Tibial artery (tissue), 4 donors: ENCODE measurements at regions not wholly inside any gene's neighbourhood (a gene's known extent, or its start where the extent isn't known, plus 50 kb on each side); places are given as distances from the start of the nearest gene placed in this dataset.

Experiments used
- DNase-seq, 2 donors: peaks; one replicate each; pipeline ENCODE4 v3.0.0-alpha.2; 2019
- H3K27ac ChIP-seq, 2 donors: fragments of 200-600 bp; sonication (generic) in 1 of 2; 1 replicate in 1 of 2; 2 replicates in 1 of 2; pipeline ENCODE4 v1.5.1; 2018 to 2019; ENCODE audit warnings: mild to moderate bottlenecking in 1 of 2
- H3K27me3 ChIP-seq, 2 donors: fragments of 200-600 bp; sonication (generic) in 1 of 2; one replicate each; pipeline versions ENCODE4 v1.5.1 to v1.6.0; 2016 to 2019
- H3K36me3 ChIP-seq, 3 donors: fragments of 200-600 bp; sonication (generic) in 2 of 3; one replicate each; pipeline ENCODE4 v1.5.1; 2016 to 2019; ENCODE audit warnings: mild to moderate bottlenecking in 2 of 3
- H3K4me1 ChIP-seq, 4 donors: fragments of 200-600 bp; sonication (generic) in 2 of 4; 1 replicate in 3 of 4; 2 replicates in 1 of 4; pipeline ENCODE4 v1.5.1; 2016 to 2019
- H3K4me3 ChIP-seq, 2 donors: fragments of 200-600 bp; sonication (generic) in 1 of 2; 1 replicate in 1 of 2; 2 replicates in 1 of 2; pipeline ENCODE4 v1.5.1; 2018 to 2019; ENCODE audit warnings: mild to moderate bottlenecking in 2 of 2
- H3K9me3 ChIP-seq, 3 donors: fragments of 200-600 bp; sonication (generic) in 1 of 3; one replicate each; pipeline ENCODE4 v1.5.1; 2016 to 2019
- intact Hi-C: fragments of 100-400 bp; cut with DNase I; formaldehyde crosslinking; loops from one replicate; pipeline ENCODE4 v1.15.0; 2023; ENCODE audit warnings: low total_unique reads
- TF ChIP-seq, protein P1 (sequence below), 2 experiments: fragments of 200-600 bp in 1 of 2; fragments of 450-650 bp in 1 of 2; IDR thresholded peaks; one replicate each; pipeline ENCODE4 v1.5.1; 2017 to 2019; ENCODE audit warnings: antibody characterized with exemption in 2 of 2, mild to moderate bottlenecking in 1 of 2, moderate library complexity in 1 of 2

- H3K4me3 ChIP-seq, result no peak overlapping the region
- H3K27ac ChIP-seq, result no peak overlapping the region
- no peaks in the 10 kb centered on the region for H3K36me3 ChIP-seq
- peak in 1 of 2 donors; percentile 22 for DNase-seq
- H3K9me3 ChIP-seq, result no peaks in the 10 kb centered on the region
- intact Hi-C loops, result no loop called here
- TF ChIP-seq, protein P1, sequence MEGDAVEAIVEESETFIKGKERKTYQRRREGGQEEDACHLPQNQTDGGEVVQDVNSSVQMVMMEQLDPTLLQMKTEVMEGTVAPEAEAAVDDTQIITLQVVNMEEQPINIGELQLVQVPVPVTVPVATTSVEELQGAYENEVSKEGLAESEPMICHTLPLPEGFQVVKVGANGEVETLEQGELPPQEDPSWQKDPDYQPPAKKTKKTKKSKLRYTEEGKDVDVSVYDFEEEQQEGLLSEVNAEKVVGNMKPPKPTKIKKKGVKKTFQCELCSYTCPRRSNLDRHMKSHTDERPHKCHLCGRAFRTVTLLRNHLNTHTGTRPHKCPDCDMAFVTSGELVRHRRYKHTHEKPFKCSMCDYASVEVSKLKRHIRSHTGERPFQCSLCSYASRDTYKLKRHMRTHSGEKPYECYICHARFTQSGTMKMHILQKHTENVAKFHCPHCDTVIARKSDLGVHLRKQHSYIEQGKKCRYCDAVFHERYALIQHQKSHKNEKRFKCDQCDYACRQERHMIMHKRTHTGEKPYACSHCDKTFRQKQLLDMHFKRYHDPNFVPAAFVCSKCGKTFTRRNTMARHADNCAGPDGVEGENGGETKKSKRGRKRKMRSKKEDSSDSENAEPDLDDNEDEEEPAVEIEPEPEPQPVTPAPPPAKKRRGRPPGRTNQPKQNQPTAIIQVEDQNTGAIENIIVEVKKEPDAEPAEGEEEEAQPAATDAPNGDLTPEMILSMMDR (IDR thresholded peaks at IDR 0.05), result peak; percentile 39 to 74
- no peaks in the 10 kb centered on the region for H3K4me1 ChIP-seq
- H3K27me3 ChIP-seq, result peaks cover 0 to 4% of the 10 kb centered on the region in 2 donors
Measured at GRCh38 chr11:29343465-29344333, 673.1 kb downstream of the KCNA4 start.

GRCh38 chr11:29336727-29337575 lies 679.9 kb downstream of the KCNA4 start:
- H3K9me3 ChIP-seq, result no peaks in the 10 kb centered on the region
- no peaks in the 10 kb centered on the region for H3K4me1 ChIP-seq
- DNase-seq, result no peak
- H3K27me3 ChIP-seq, result peaks cover 0 to 4% of the 10 kb centered on the region in 2 donors
- no peak overlapping the region for H3K27ac ChIP-seq
- H3K4me3 ChIP-seq, result no peak overlapping the region
- TF ChIP-seq, protein P1 (IDR thresholded peaks at IDR 0.05), result no peak
- intact Hi-C loops, result loop anchor here (10.0 kb wide), 1 partner anchor 1642 kb away; no protein-coding TSS in a partner anchor
- no peaks in the 10 kb centered on the region for H3K36me3 ChIP-seq

- DNase-seq, result no peak
- TF ChIP-seq, protein P1 (IDR thresholded peaks at IDR 0.05), result no peak
- intact Hi-C loops, result loop anchor here (10.0 kb wide), 1 partner anchor 1640 kb away; no protein-coding TSS in a partner anchor
- Histone ChIP-seq H3K27ac (no peak overlapping the region), H3K4me1 (no peaks in the 10 kb centered on the region), H3K27me3 (no peaks in the 10 kb centered on the region), H3K36me3 (no peaks in the 10 kb centered on the region), H3K9me3 (no peaks in the 10 kb centered on the region), H3K4me3 (no peak overlapping the region)
Measured at GRCh38 chr11:29334776-29335130, 682.1 kb downstream of the KCNA4 start.

- intact Hi-C loops, result loop anchor here (10.0 kb wide), 1 partner anchor 1639 kb away; no protein-coding TSS in a partner anchor
- Histone ChIP-seq H3K27ac (no peak overlapping the region), H3K36me3 (no peaks in the 10 kb centered on the region)
Measured at GRCh38 chr11:29333993-29334775, 682.6 kb downstream of the KCNA4 start.

More at GRCh38 chr11:29333993-29334775, 682.6 kb downstream of the KCNA4 start:
- no peaks in the 10 kb centered on the region for H3K27me3 ChIP-seq
- TF ChIP-seq, protein P1 (IDR thresholded peaks at IDR 0.05), result peak; percentile 35 to 36
- H3K9me3 ChIP-seq, result no peaks in the 10 kb centered on the region
- H3K4me3 ChIP-seq, result no peak overlapping the region
- no peak for DNase-seq
- no peaks in the 10 kb centered on the region for H3K4me1 ChIP-seq
